OCI-LY7 (cell line): ENCODE measurements at regions not wholly inside any gene's neighbourhood (a gene's known extent, or its start where the extent isn't known, plus 50 kb on each side); places are given as distances from the start of the nearest gene placed in this dataset.

Source experiments
- EZH2phosphoT487 ChIP-seq: fragments of 200-600 bp; sonication (generic); IDR thresholded peaks from 2 replicates; pipeline ENCODE4 v1.6.1; 2018; ENCODE audit warnings: low read depth, borderline replicate concordance, mild to moderate bottlenecking, mixed run types, antibody characterized with exemption, low read length, moderate library complexity, mixed read lengths
- TF ChIP-seq, protein P1 (sequence below): fragments of 200-600 bp; sonication (generic); conservative IDR thresholded peaks from 2 replicates; pipeline ENCODE4 v1.5.1; 2014; ENCODE audit warnings: mild to moderate bottlenecking, antibody characterized with exemption, low read length, moderate library complexity, mixed read lengths

DNA sequence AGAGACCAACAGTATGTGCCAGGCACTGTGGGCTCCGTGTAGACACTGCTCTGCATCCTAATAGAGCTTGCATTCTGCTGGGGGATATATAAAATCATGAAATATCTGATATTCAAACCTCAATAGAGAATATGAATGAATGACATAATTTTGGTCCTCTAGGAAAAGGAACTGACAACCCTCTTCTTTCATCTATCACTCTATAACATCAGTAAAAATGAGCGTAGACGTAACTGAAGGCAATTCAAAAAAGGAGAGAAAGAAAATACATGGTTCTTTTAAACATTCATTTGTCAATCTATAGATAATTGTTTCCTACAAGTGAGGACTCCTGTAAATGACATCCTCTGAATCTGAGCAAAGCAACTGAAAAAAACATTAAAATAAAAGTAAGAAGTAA, 607.4 kb upstream of the LRRN3 start:
- TF ChIP-seq, protein P1, sequence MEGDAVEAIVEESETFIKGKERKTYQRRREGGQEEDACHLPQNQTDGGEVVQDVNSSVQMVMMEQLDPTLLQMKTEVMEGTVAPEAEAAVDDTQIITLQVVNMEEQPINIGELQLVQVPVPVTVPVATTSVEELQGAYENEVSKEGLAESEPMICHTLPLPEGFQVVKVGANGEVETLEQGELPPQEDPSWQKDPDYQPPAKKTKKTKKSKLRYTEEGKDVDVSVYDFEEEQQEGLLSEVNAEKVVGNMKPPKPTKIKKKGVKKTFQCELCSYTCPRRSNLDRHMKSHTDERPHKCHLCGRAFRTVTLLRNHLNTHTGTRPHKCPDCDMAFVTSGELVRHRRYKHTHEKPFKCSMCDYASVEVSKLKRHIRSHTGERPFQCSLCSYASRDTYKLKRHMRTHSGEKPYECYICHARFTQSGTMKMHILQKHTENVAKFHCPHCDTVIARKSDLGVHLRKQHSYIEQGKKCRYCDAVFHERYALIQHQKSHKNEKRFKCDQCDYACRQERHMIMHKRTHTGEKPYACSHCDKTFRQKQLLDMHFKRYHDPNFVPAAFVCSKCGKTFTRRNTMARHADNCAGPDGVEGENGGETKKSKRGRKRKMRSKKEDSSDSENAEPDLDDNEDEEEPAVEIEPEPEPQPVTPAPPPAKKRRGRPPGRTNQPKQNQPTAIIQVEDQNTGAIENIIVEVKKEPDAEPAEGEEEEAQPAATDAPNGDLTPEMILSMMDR: no peak
- no peak for TF ChIP-seq EZH2phosphoT487
